G401 (cell line): ENCODE measurements at regions not wholly inside any gene's neighbourhood (a gene's known extent, or its start where the extent isn't known, plus 50 kb on each side); places are given as distances from the start of the nearest gene placed in this dataset.

Experiments
- DNase-seq: peaks from one replicate; pipeline ENCODE4 v3.0.0-alpha.2; 2015; ENCODE audit warnings: low spot score
- in situ Hi-C: cut with HindIII; loops from 2 replicates; pipeline ENCODE4 v1.10.0; 2016; ENCODE audit warnings: low sequenced_read_pairs, mixed read lengths

GRCh38 chr6:12371641-12372146 is 81.5 kb downstream of the EDN1 start:
- no peak for DNase-seq
- in situ Hi-C loops, result no loop called here

GRCh38 chr6:12379181-12379580 is 89.0 kb downstream of the EDN1 start:
- in situ Hi-C loops, result no loop called here
- no peak for DNase-seq

GRCh38 chr6:12381587-12381986 is 91.4 kb downstream of the EDN1 start:
- in situ Hi-C loops, result no loop called here
- DNase-seq, result no peak

GRCh38 chr6:12383448-12383847 is 93.3 kb downstream of the EDN1 start:
- in situ Hi-C loops, result no loop called here
- DNase-seq, result no peak

GRCh38 chr6:12384357-12384912 is 94.3 kb downstream of the EDN1 start:
- no peak for DNase-seq
- in situ Hi-C loops, result no loop called here

GRCh38 chr6:12385316-12385715 is 95.2 kb downstream of the EDN1 start:
- no peak for DNase-seq

GRCh38 chr6:12386816-12387215 is 96.7 kb downstream of the EDN1 start:
- in situ Hi-C loops, result no loop called here
- no peak for DNase-seq

More at GRCh38 chr6:12385316-12385715, 95.2 kb downstream of the EDN1 start:
- in situ Hi-C loops, result no loop called here

- no peak for DNase-seq
- in situ Hi-C loops, result no loop called here
Measured at GRCh38 chr6:12391472-12391871, 101.3 kb downstream of the EDN1 start.

GRCh38 chr6:12392490-12392889 is 102.3 kb downstream of the EDN1 start:
- in situ Hi-C loops, result no loop called here
- no peak for DNase-seq

- in situ Hi-C loops, result no loop called here
- DNase-seq, result no peak
Measured at GRCh38 chr6:12393100-12393499, 102.9 kb downstream of the EDN1 start.

GRCh38 chr6:12394170-12394569 is 104.0 kb downstream of the EDN1 start:
- DNase-seq, result no peak
- in situ Hi-C loops, result no loop called here

- in situ Hi-C loops, result no loop called here
Measured at GRCh38 chr6:12395898-12396297, 105.7 kb downstream of the EDN1 start.

GRCh38 chr6:12401200-12401599 is 111.0 kb downstream of the EDN1 start:
- DNase-seq, result no peak
- in situ Hi-C loops, result no loop called here

More at GRCh38 chr6:12395898-12396297, 105.7 kb downstream of the EDN1 start:
- DNase-seq, result no peak

GRCh38 chr6:12403201-12403826 is 113.2 kb downstream of the EDN1 start:
- no peak for DNase-seq
- in situ Hi-C loops, result no loop called here

- in situ Hi-C loops, result no loop called here
Measured at GRCh38 chr6:12403947-12404647, 113.9 kb downstream of the EDN1 start.

GRCh38 chr6:12404651-12405050 is 114.5 kb downstream of the EDN1 start:
- in situ Hi-C loops, result no loop called here
- no peak for DNase-seq

More at GRCh38 chr6:12403947-12404647, 113.9 kb downstream of the EDN1 start:
- DNase-seq, result no peak

- DNase-seq, result no peak
- in situ Hi-C loops, result no loop called here
Measured at GRCh38 chr6:12408752-12409151, 118.6 kb downstream of the EDN1 start.

- in situ Hi-C loops, result no loop called here
- DNase-seq, result no peak
Measured at GRCh38 chr6:12410946-12411345, 120.8 kb downstream of the EDN1 start.

GRCh38 chr6:12414096-12414675 is 124.0 kb downstream of the EDN1 start:
- in situ Hi-C loops, result no loop called here
- DNase-seq, result no peak

GRCh38 chr6:12415980-12416598 is 125.9 kb downstream of the EDN1 start:
- in situ Hi-C loops, result no loop called here
- DNase-seq, result no peak
